ENCODE measurements at regions not wholly inside any gene's neighbourhood (a gene's known extent, or its start where the extent isn't known, plus 50 kb on each side); places are given as distances from the start of the nearest gene placed in this dataset.

DNA sequence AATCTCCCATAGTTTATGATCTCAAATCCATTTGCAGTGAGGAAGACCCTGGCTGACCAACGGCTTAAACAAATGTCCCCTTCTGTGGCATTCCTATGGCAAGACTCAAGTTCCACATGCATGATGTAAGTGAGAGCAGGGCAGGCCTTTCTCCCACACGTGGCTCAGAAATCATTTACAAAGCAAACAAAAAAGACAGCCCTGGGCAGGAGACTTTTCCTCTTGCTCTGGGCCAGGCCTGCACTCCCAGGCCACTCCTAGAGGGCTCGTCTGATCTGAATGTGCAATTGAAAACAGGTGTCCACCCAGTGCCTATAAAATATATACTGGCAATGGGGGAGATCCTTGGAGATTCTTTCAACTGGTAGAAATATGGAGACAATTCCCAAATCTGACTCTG, 123.1 kb downstream of the DMRT2 start:
- no peak overlapping the region for H3K4me2 ChIP-seq (ENCODE audit: low read length)
- CTCF ChIA-PET = no interaction called here
- H3K79me2 ChIP-seq (ENCODE audit: insufficient read depth, low read length) = no peaks in the 10 kb centered on the region
- no peak overlapping the region for H3K9ac ChIP-seq (ENCODE audit: low read length)
- POLR2A ChIA-PET = no interaction called here
- H3K4me3 ChIP-seq (replicated peaks in 1 of 2; ENCODE audit: low read depth in 1 of 2, low read length in 2 of 2) = no peak overlapping the region
- intact Hi-C loops (cut with micrococcal nuclease) = no loop called here
- H3K36me3 ChIP-seq (ENCODE audit: control insufficient read depth in 1 of 2, insufficient read depth in 2 of 2, low read length in 2 of 2) = no peaks in the 10 kb centered on the region
- H3K9me2 ChIP-seq (ENCODE audit: insufficient read depth) = no peaks in the 10 kb centered on the region
- H3K4me1 ChIP-seq (ENCODE audit: control insufficient read depth in 1 of 2, insufficient read depth in 2 of 2, low read length in 2 of 2) = no peaks in the 10 kb centered on the region
- no peak overlapping the region for H2AFZ ChIP-seq (ENCODE audit: low read depth, low read length, poor library complexity, severe bottlenecking)
- H3K27me3 ChIP-seq (ENCODE audit: insufficient read depth, low read length) = no peaks in the 10 kb centered on the region
- H3K27ac ChIP-seq (ENCODE audit: low read depth, low read length) = no peak overlapping the region
- BruUV-seq (replicated peaks) = no TSS peak
- RAD21 ChIA-PET (ENCODE audit: low non-redundant PET in 1 of 2, low total read pairs in 2 of 2, uncharacterized antibody in 2 of 2, unreplicated experiment in 2 of 2) = no interaction called here
- ATAC-seq (no peak), DNase-seq (ENCODE audit: low read depth, low spot score) (no peak)
- peaks cover 4 to 12% of the 10 kb centered on the region in 2 experiments; a peak in 2 of 4 replicates for H3K9me3 ChIP-seq (ENCODE audit: control insufficient read depth in 1 of 2, insufficient read depth in 1 of 2, low read depth in 1 of 2, low read length in 2 of 2)
- no peaks in the 10 kb centered on the region for H4K20me1 ChIP-seq (ENCODE audit: insufficient read depth)
- TF ChIP-seq ELF1 (IDR thresholded peaks at IDR 0.05; ENCODE audit: borderline replicate concordance, low read depth) = no peak
- TF ChIP-seq FOSL1 (IDR thresholded peaks at IDR 0.05; ENCODE audit: low read depth) = no peak
- no peak for TF ChIP-seq CEBPB (IDR thresholded peaks at IDR 0.05; ENCODE audit: low read depth)
- no peak for TF ChIP-seq SP1 (IDR thresholded peaks at IDR 0.05; ENCODE audit: low read depth)
- no peak for TF ChIP-seq ZFX (IDR thresholded peaks at IDR 0.05)
- TF ChIP-seq, protein P1, sequence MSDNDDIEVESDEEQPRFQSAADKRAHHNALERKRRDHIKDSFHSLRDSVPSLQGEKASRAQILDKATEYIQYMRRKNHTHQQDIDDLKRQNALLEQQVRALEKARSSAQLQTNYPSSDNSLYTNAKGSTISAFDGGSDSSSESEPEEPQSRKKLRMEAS (IDR thresholded peaks at IDR 0.05) = no peak
- TF ChIP-seq, protein P2, sequence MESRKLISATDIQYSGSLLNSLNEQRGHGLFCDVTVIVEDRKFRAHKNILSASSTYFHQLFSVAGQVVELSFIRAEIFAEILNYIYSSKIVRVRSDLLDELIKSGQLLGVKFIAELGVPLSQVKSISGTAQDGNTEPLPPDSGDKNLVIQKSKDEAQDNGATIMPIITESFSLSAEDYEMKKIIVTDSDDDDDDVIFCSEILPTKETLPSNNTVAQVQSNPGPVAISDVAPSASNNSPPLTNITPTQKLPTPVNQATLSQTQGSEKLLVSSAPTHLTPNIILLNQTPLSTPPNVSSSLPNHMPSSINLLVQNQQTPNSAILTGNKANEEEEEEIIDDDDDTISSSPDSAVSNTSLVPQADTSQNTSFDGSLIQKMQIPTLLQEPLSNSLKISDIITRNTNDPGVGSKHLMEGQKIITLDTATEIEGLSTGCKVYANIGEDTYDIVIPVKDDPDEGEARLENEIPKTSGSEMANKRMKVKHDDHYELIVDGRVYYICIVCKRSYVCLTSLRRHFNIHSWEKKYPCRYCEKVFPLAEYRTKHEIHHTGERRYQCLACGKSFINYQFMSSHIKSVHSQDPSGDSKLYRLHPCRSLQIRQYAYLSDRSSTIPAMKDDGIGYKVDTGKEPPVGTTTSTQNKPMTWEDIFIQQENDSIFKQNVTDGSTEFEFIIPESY (IDR thresholded peaks at IDR 0.05; ENCODE audit: extremely low read depth, insufficient replicate concordance, low read length) = no peak
- TF ChIP-seq JUND (IDR thresholded peaks at IDR 0.05) = no peak
- TF ChIP-seq, protein P3, sequence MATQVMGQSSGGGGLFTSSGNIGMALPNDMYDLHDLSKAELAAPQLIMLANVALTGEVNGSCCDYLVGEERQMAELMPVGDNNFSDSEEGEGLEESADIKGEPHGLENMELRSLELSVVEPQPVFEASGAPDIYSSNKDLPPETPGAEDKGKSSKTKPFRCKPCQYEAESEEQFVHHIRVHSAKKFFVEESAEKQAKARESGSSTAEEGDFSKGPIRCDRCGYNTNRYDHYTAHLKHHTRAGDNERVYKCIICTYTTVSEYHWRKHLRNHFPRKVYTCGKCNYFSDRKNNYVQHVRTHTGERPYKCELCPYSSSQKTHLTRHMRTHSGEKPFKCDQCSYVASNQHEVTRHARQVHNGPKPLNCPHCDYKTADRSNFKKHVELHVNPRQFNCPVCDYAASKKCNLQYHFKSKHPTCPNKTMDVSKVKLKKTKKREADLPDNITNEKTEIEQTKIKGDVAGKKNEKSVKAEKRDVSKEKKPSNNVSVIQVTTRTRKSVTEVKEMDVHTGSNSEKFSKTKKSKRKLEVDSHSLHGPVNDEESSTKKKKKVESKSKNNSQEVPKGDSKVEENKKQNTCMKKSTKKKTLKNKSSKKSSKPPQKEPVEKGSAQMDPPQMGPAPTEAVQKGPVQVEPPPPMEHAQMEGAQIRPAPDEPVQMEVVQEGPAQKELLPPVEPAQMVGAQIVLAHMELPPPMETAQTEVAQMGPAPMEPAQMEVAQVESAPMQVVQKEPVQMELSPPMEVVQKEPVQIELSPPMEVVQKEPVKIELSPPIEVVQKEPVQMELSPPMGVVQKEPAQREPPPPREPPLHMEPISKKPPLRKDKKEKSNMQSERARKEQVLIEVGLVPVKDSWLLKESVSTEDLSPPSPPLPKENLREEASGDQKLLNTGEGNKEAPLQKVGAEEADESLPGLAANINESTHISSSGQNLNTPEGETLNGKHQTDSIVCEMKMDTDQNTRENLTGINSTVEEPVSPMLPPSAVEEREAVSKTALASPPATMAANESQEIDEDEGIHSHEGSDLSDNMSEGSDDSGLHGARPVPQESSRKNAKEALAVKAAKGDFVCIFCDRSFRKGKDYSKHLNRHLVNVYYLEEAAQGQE (IDR thresholded peaks at IDR 0.05; ENCODE audit: low read depth) = no peak
- TF ChIP-seq TCF7L2 (IDR thresholded peaks at IDR 0.05; ENCODE audit: borderline replicate concordance, extremely low read depth, insufficient read depth, insufficient read length) = no peak
- no peak for TF ChIP-seq POLR2AphosphoS5 (IDR thresholded peaks at IDR 0.05; ENCODE audit: low read depth, low read length)
- no peak for TF ChIP-seq ZNF274 (IDR thresholded peaks at IDR 0.05; ENCODE audit: low read depth, low read length)
- no peak for TF ChIP-seq EZH2phosphoT487 (IDR thresholded peaks at IDR 0.05; ENCODE audit: borderline replicate concordance)
- TF ChIP-seq CBX3 (IDR thresholded peaks at IDR 0.05; ENCODE audit: low read depth) = no peak
- TF ChIP-seq SIN3A (IDR thresholded peaks at IDR 0.05; ENCODE audit: low read depth) = no peak

All from HCT116 (cell line).